RWPE1 (cell line): ENCODE measurements at regions not wholly inside any gene's neighbourhood (a gene's known extent, or its start where the extent isn't known, plus 50 kb on each side); places are given as distances from the start of the nearest gene placed in this dataset.

Source experiments
- CTCF ChIA-PET: fragments of 350-600 bp; sonication (Branson Sonifier 250); formaldehyde crosslinking; extraction: SDS; loops from one replicate; lab custom pipeline; 2021; lab: Yijun Ruan, JAX
- POLR2A ChIA-PET: fragments of 400-600 bp; formaldehyde crosslinking; extraction: SDS; loops from one replicate; lab custom pipeline; 2020; ENCODE audit warnings: antibody characterized with exemption; ENCODE audit not compliant: low non-redundant PET; lab: Yijun Ruan, JAX
- DNase-seq: peaks from one replicate; pipeline ENCODE4 v3.0.0; 2012; ENCODE audit warnings: low spot score
- H3K27ac ChIP-seq: fragments of 450-650 bp; 2 replicates; pipeline ENCODE4 v1.5.1; 2017
- CTCF ChIP-seq: fragments of 450-650 bp; conservative IDR thresholded peaks from 2 replicates; pipeline ENCODE4 v1.5.1; 2017; ENCODE audit warnings: low read depth, mild to moderate bottlenecking

- ChIA-PET CTCF (no interaction called here), POLR2A (no interaction called here)
- H3K27ac ChIP-seq: no peak overlapping the region
- no peak for TF ChIP-seq CTCF
- no peak for DNase-seq
Observed at GRCh38 chr3:132963786-132964185, 74.4 kb upstream of the TMEM108 start.

GRCh38 chr3:132961991-132962390 is 76.2 kb upstream of the TMEM108 start:
- CTCF ChIA-PET: interaction anchor here (0.6 kb wide), 1 partner anchor 122 kb away, joined by 8 read pairs; no protein-coding TSS in a partner anchor
- POLR2A ChIA-PET: no interaction called here
- no peak overlapping the region for H3K27ac ChIP-seq
- no peak for DNase-seq
- no peak for TF ChIP-seq CTCF

GRCh38 chr3:132953683-132954082 is 84.5 kb upstream of the TMEM108 start:
- no peak overlapping the region for H3K27ac ChIP-seq
- ChIA-PET CTCF (interaction anchor here (0.6 kb wide), 1 partner anchor 1201 kb away, joined by 3 read pairs; no protein-coding TSS in a partner anchor), POLR2A (no interaction called here)
- TF ChIP-seq CTCF: no peak
- DNase-seq: no peak

- CTCF ChIA-PET: no interaction called here
- DNase-seq: no peak
- no peak for TF ChIP-seq CTCF
- no peak overlapping the region for H3K27ac ChIP-seq
- POLR2A ChIA-PET: no interaction called here
Observed at GRCh38 chr3:132927896-132928295, 110.3 kb upstream of the TMEM108 start.

GRCh38 chr3:132926098-132926497 is 112.1 kb upstream of the TMEM108 start:
- H3K27ac ChIP-seq: no peak overlapping the region
- CTCF ChIA-PET: no interaction called here
- POLR2A ChIA-PET: no interaction called here
- TF ChIP-seq CTCF: no peak
- DNase-seq: no peak

- H3K27ac ChIP-seq: no peak overlapping the region
- ChIA-PET POLR2A (no interaction called here), CTCF (no interaction called here)
- DNase-seq: no peak
- no peak for TF ChIP-seq CTCF
Observed at GRCh38 chr3:132925256-132925930, 112.8 kb upstream of the TMEM108 start.
